Activated CD4-positive, alpha-beta T cell treated with anti-CD3 and anti-CD28 coated beads, Interleukin-2, amount 50 U/mL, for 48 hours (primary cell): ENCODE measurements at regions not wholly inside any gene's neighbourhood (a gene's known extent, or its start where the extent isn't known, plus 50 kb on each side); places are given as distances from the start of the nearest gene placed in this dataset.

Experiments used
- DNase-seq, 2 experiments: peaks; one replicate each; pipeline ENCODE4 v3.0.0-alpha.2; 2020

- DNase-seq = no peak
These were observed 79.7 kb downstream of the VMA21 start for GRCh38 chrX:151476604-151477303.

- DNase-seq = no peak
These were observed 81.1 kb downstream of the VMA21 start for GRCh38 chrX:151478058-151478457.

GRCh38 chrX:151488677-151489076 lies 74.8 kb upstream of the PASD1 start:
- DNase-seq = peak in 1 of 2 experiments; percentile 8

GRCh38 chrX:151505796-151506195 lies 57.7 kb upstream of the PASD1 start:
- peak in 1 of 2 experiments; percentile 5 for DNase-seq

- DNase-seq = no peak
These were observed 53.3 kb upstream of the PASD1 start for GRCh38 chrX:151510203-151510602.

- no peak for DNase-seq
These were observed 50.0 kb upstream of the PASD1 start for GRCh38 chrX:151513472-151513871.
